Thoracic aorta (tissue), 2 donors: ENCODE measurements at regions not wholly inside any gene's neighbourhood (a gene's known extent, or its start where the extent isn't known, plus 50 kb on each side); places are given as distances from the start of the nearest gene placed in this dataset.

Experiments used
- ATAC-seq: fragments of 150-250 bp; one replicate; pipeline ENCODE4 v1.8.0; 2017; ENCODE audit warnings: low read depth; ENCODE audit not compliant: insufficient number of reproducible peaks, low FRiP score
- DNase-seq: peaks from one replicate; pipeline ENCODE4 v3.0.0-alpha.2; 2020; ENCODE audit warnings: low spot score
- H3K27ac ChIP-seq, 2 donors: fragments of 200-600 bp; sonication (generic); 1 replicate in 1 of 2; 2 replicates in 1 of 2; pipeline ENCODE4 v1.5.1; 2016; ENCODE audit warnings: mild to moderate bottlenecking in 2 of 2, moderate library complexity in 2 of 2
- H3K27me3 ChIP-seq: fragments of 200-600 bp; sonication (generic); replicated peaks from 2 replicates; pipeline ENCODE4 v1.6.0; 2016; ENCODE audit warnings: mild to moderate bottlenecking; ENCODE audit not compliant: insufficient read depth
- H3K36me3 ChIP-seq: fragments of 200-600 bp; sonication (generic); one replicate; pipeline ENCODE4 v1.5.1; 2016
- H3K4me1 ChIP-seq, 2 donors: fragments of 200-600 bp; sonication (generic); 1 replicate in 1 of 2; 2 replicates in 1 of 2; pipeline versions ENCODE4 v1.5.1 to v1.6.0; 2016; ENCODE audit warnings: low read depth in 2 of 2, mild to moderate bottlenecking in 1 of 2; ENCODE audit not compliant: control insufficient read depth in 1 of 2
- H3K4me3 ChIP-seq: fragments of 200-600 bp; sonication (generic); 2 replicates; pipeline ENCODE4 v1.5.1; 2016; ENCODE audit warnings: mild to moderate bottlenecking
- H3K9me3 ChIP-seq: fragments of 200-600 bp; sonication (generic); 2 replicates; pipeline ENCODE4 v1.5.1; 2016
- TF ChIP-seq, protein P1 (sequence below): fragments of 200-600 bp; sonication (generic); IDR thresholded peaks from one replicate; pipeline ENCODE4 v1.5.1; 2019; ENCODE audit warnings: antibody characterized with exemption

DNA sequence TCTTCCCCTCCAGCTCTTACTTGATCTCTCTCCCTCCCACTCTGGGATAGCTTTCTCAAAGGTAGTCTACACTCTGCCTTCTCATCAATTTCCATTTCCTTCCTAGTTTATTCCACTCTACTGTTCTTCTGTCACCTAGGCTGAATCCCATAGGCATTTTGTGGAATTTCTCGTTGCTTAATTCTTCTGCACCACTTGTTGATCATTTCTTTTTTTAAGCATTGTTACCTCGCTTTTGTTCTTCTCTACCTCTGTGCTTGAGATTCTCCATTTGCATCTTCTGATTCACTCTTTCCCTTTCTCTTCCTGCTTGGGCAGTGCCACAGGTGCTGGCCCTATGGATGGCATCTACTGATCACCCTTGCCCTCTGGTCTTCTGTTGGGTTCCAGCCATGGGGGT, 567.2 kb downstream of the CDH26 start:
- no peaks in the 10 kb centered on the region for H3K36me3 ChIP-seq
- no peak overlapping the region for H3K27ac ChIP-seq
- no peak for ATAC-seq
- TF ChIP-seq, protein P1, sequence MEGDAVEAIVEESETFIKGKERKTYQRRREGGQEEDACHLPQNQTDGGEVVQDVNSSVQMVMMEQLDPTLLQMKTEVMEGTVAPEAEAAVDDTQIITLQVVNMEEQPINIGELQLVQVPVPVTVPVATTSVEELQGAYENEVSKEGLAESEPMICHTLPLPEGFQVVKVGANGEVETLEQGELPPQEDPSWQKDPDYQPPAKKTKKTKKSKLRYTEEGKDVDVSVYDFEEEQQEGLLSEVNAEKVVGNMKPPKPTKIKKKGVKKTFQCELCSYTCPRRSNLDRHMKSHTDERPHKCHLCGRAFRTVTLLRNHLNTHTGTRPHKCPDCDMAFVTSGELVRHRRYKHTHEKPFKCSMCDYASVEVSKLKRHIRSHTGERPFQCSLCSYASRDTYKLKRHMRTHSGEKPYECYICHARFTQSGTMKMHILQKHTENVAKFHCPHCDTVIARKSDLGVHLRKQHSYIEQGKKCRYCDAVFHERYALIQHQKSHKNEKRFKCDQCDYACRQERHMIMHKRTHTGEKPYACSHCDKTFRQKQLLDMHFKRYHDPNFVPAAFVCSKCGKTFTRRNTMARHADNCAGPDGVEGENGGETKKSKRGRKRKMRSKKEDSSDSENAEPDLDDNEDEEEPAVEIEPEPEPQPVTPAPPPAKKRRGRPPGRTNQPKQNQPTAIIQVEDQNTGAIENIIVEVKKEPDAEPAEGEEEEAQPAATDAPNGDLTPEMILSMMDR: no peak
- H3K9me3 ChIP-seq: no peaks in the 10 kb centered on the region
- no peaks in the 10 kb centered on the region for H3K4me1 ChIP-seq
- no peak overlapping the region for H3K4me3 ChIP-seq
- no peak for DNase-seq
- H3K27me3 ChIP-seq: no peaks in the 10 kb centered on the region

DNA sequence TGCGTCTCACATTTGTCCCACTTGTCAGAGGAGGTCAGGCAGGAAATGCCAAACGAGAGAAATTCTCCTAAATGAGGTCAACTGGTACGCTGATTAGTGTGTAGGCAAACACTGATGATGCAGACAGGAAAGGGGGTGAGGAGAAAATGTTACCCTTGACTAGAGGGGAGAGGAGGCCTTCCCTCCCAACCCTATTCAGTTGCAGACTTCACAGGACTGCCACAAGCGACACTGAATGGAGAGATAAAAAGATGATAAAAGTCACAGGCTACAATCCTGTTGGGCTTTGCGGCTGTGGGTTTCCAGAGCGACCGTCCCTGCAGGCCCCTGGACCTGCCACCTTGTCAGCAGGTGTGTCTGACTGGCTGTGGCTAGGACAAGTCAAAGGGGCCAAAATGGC, 569.4 kb downstream of the CDH26 start:
- TF ChIP-seq, protein P1: no peak
- DNase-seq (no peak), ATAC-seq (no peak)
- Histone ChIP-seq H3K27me3 (no peaks in the 10 kb centered on the region), H3K4me1 (no peaks in the 10 kb centered on the region), H3K9me3 (no peaks in the 10 kb centered on the region), H3K27ac (no peak overlapping the region), H3K36me3 (no peaks in the 10 kb centered on the region), H3K4me3 (no peak overlapping the region)

DNA sequence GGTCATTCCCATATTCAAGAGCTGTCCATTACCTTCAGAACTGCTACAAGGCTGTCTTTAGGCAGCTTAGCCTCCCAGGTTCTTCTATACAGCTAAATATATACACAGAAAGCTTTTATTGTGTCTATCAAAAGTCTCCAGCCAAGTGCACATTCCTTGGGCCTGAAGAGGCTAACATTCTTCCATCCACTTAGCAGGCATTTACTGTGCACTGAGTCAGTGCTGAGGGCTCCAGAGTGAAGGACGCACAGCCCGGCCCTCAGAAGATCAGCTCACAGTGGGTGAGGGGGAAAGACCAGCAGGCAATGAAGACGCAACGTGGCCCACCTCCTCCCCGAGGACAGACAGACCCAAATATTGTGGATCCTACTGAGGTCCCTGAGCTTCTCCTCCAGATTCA, 569.9 kb downstream of the CDH26 start:
- Histone ChIP-seq H3K36me3 (no peaks in the 10 kb centered on the region), H3K27ac (no peak overlapping the region), H3K27me3 (no peaks in the 10 kb centered on the region), H3K9me3 (no peaks in the 10 kb centered on the region), H3K4me1 (no peaks in the 10 kb centered on the region), H3K4me3 (no peak overlapping the region)
- no peak for DNase-seq
- no peak for ATAC-seq
- TF ChIP-seq, protein P1: no peak

DNA sequence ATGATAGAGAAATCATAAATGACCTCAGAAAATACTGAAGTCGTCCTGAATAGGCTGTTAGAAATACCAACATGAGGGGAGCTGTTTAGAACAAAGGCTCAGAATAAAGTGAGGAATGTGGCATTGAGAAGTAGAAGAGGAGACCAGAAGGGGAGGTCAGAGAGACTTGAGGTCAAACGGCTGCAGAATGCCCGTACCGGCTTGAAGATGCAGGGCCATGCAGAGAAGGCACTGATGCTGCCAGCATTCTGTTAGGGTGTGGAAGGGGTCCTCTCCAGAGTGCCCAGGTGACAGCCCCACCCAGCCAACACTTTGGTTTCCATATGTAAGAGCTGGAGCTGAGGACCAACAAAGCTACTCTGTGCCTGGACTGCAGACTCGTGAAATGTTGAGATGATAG, 570.9 kb downstream of the CDH26 start:
- TF ChIP-seq, protein P1: no peak
- DNase-seq (no peak), ATAC-seq (no peak)
- Histone ChIP-seq H3K36me3 (no peaks in the 10 kb centered on the region), H3K27me3 (no peaks in the 10 kb centered on the region), H3K4me1 (no peaks in the 10 kb centered on the region), H3K4me3 (no peak overlapping the region), H3K9me3 (no peaks in the 10 kb centered on the region), H3K27ac (no peak overlapping the region)

DNA sequence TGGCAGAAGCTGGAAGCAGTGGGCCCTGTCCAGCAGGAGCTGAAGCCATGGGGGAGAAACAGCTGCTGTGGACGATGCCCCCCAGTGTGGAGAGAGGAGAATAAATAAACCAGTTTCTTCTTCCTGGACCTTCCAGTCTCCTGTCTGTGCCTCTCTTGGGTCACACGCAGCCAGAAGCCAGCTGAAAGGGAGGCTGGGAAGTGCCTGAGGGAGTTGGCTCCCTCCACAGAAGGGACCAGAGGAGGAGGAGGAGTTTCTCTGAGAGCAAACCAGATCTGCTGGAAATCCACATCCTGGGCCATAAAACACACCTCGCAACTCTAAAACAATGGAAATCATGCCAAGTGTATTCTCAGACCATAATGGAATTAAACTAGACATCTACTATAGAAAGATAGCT, 577.0 kb downstream of the CDH26 start:
- Histone ChIP-seq H3K27me3 (no peaks in the 10 kb centered on the region), H3K27ac (no peak overlapping the region), H3K4me1 (no peaks in the 10 kb centered on the region), H3K4me3 (no peak overlapping the region), H3K36me3 (no peaks in the 10 kb centered on the region), H3K9me3 (no peaks in the 10 kb centered on the region)
- ATAC-seq: no peak
- DNase-seq: no peak
- TF ChIP-seq, protein P1: no peak
